CD14-positive monocyte (primary cell): ENCODE measurements at regions not wholly inside any gene's neighbourhood (a gene's known extent, or its start where the extent isn't known, plus 50 kb on each side); places are given as distances from the start of the nearest gene placed in this dataset.

Experiments
- DNase-seq, 3 donors: peaks; one replicate each; pipeline ENCODE4 v3.0.0-alpha.2; 2011 to 2022
- H2AFZ ChIP-seq: 2 replicates; pipeline ENCODE4 v1.6.0; 2012; ENCODE audit warnings: mild to moderate bottlenecking, low read depth, low read length, inconsistent platforms; ENCODE audit not compliant: insufficient read depth, poor library complexity, severe bottlenecking
- H3K27ac ChIP-seq, 2 donors: 1 replicate in 1 of 2; 2 replicates in 1 of 2; pipeline ENCODE4 v1.5.1; 2012 to 2013; ENCODE audit warnings: low read length in 2 of 2, control low read depth in 1 of 2, inconsistent platforms in 1 of 2, low read depth in 1 of 2, mild to moderate bottlenecking in 1 of 2
- H3K27me3 ChIP-seq, 2 donors: one replicate each; pipeline versions ENCODE4 v1.6.0 to v1.6.1; 2011 to 2013; ENCODE audit warnings: low read length in 2 of 2; ENCODE audit not compliant: control insufficient read depth in 2 of 2, insufficient read depth in 2 of 2
- H3K36me3 ChIP-seq, 2 donors: replicated peaks in 1 of 2; 1 replicate in 1 of 2; 2 replicates in 1 of 2; pipeline versions ENCODE4 v1.5.1 to v1.6.1; 2012 to 2013; ENCODE audit warnings: low read length in 2 of 2, control low read depth in 1 of 2, inconsistent platforms in 1 of 2, mild to moderate bottlenecking in 1 of 2; ENCODE audit not compliant: insufficient read depth in 2 of 2, control insufficient read depth in 1 of 2
- H3K4me1 ChIP-seq, 2 donors: 1 replicate in 1 of 2; 2 replicates in 1 of 2; pipeline versions ENCODE4 v1.5.1 to v1.6.1; 2012 to 2013; ENCODE audit warnings: low read length in 2 of 2, control low read depth in 1 of 2, inconsistent platforms in 1 of 2, mild to moderate bottlenecking in 1 of 2, moderate library complexity in 1 of 2; ENCODE audit not compliant: insufficient read depth in 2 of 2, control insufficient read depth in 1 of 2
- H3K4me2 ChIP-seq: replicated peaks from 2 replicates; pipeline ENCODE3; 2012; ENCODE audit warnings: low read length, moderate library complexity, mild to moderate bottlenecking; ENCODE audit not compliant: poor library complexity, severe bottlenecking; ENCODE audit errors: extremely low read depth
- H3K4me3 ChIP-seq, 3 experiments: fragments of 200-600 bp in 1 of 3; sonication (generic) in 1 of 3; replicated peaks in 1 of 3; 1 replicate in 2 of 3; 2 replicates in 1 of 3; pipeline ENCODE4 v1.5.1; 2011 to 2013; ENCODE audit warnings: low read length in 3 of 3, mild to moderate bottlenecking in 3 of 3, control low read depth in 2 of 3, low read depth in 2 of 3, inconsistent platforms in 1 of 3, moderate library complexity in 1 of 3
- H3K79me2 ChIP-seq: 2 replicates; pipeline ENCODE4 v1.6.0; 2012; ENCODE audit warnings: mild to moderate bottlenecking, control low read depth, inconsistent platforms, low read length, moderate library complexity; ENCODE audit not compliant: insufficient read depth
- H3K9ac ChIP-seq: 2 replicates; pipeline ENCODE4 v1.6.0; 2017; ENCODE audit warnings: low read length, mild to moderate bottlenecking; ENCODE audit not compliant: insufficient read depth, poor library complexity, severe bottlenecking
- H3K9me3 ChIP-seq, 2 donors: replicated peaks in 1 of 2; 1 replicate in 1 of 2; 2 replicates in 1 of 2; pipeline versions ENCODE4 v1.5.1 to v1.6.1; 2012 to 2013; ENCODE audit warnings: low read length in 2 of 2, control low read depth in 1 of 2; ENCODE audit not compliant: control insufficient read depth in 1 of 2, insufficient read depth in 1 of 2
- H4K20me1 ChIP-seq: 2 replicates; pipeline ENCODE4 v1.6.0; 2012; ENCODE audit warnings: mild to moderate bottlenecking, low read length, control low read depth, moderate library complexity; ENCODE audit not compliant: insufficient read depth
- H3K27ac Mint-ChIP-seq, 7 donors: one replicate each; pipeline ENCODE4 v1.8.0; 2020; ENCODE audit warnings: mild to moderate bottlenecking in 7 of 7, mixed read lengths in 7 of 7, moderate library complexity in 6 of 7, inconsistent platforms in 2 of 7
- H3K27me3 Mint-ChIP-seq, 3 donors: one replicate each; pipeline ENCODE4 v1.8.0; 2021 to 2022; ENCODE audit warnings: low read depth in 3 of 3, mild to moderate bottlenecking in 3 of 3, mixed read lengths in 3 of 3, moderate library complexity in 3 of 3, inconsistent platforms in 1 of 3
- H3K36me3 Mint-ChIP-seq, 2 donors: one replicate each; pipeline ENCODE4 v1.8.0; 2020; ENCODE audit warnings: mixed read lengths in 2 of 2, inconsistent platforms in 1 of 2, mild to moderate bottlenecking in 1 of 2
- H3K4me1 Mint-ChIP-seq: one replicate; pipeline ENCODE4 v1.8.0; 2020; ENCODE audit warnings: mild to moderate bottlenecking, mixed read lengths
- H3K4me3 Mint-ChIP-seq, 2 donors: one replicate each; pipeline ENCODE4 v1.8.0; 2020; ENCODE audit warnings: mild to moderate bottlenecking in 2 of 2, mixed read lengths in 2 of 2, moderate library complexity in 1 of 2
- H3K9me3 Mint-ChIP-seq, 7 donors: one replicate each; pipeline ENCODE4 v1.8.0; 2020 to 2022; ENCODE audit warnings: mixed read lengths in 7 of 7, mild to moderate bottlenecking in 6 of 7, moderate library complexity in 6 of 7, inconsistent platforms in 2 of 7
- WGBS: methylation state at CpG from one replicate; pipeline ENCODE4 v1.1.5; 2013; ENCODE audit warnings: missing lambda C conversion rate; ENCODE audit not compliant: insufficient coverage; 5-methylcytosine and 5-hydroxymethylcytosine counted together
- intact Hi-C, 2 donors: fragments of 100-400 bp; cut with micrococcal nuclease; formaldehyde crosslinking; loops; one replicate each; pipeline versions ENCODE4 v1.15.0 to v1.15.1; 2023
- TF ChIP-seq, protein P1 (sequence below): fragments of 200-600 bp; IDR thresholded peaks from one replicate; pipeline ENCODE4 v1.8.0; 2022; ENCODE audit warnings: antibody characterized with exemption, mild to moderate bottlenecking

DNA sequence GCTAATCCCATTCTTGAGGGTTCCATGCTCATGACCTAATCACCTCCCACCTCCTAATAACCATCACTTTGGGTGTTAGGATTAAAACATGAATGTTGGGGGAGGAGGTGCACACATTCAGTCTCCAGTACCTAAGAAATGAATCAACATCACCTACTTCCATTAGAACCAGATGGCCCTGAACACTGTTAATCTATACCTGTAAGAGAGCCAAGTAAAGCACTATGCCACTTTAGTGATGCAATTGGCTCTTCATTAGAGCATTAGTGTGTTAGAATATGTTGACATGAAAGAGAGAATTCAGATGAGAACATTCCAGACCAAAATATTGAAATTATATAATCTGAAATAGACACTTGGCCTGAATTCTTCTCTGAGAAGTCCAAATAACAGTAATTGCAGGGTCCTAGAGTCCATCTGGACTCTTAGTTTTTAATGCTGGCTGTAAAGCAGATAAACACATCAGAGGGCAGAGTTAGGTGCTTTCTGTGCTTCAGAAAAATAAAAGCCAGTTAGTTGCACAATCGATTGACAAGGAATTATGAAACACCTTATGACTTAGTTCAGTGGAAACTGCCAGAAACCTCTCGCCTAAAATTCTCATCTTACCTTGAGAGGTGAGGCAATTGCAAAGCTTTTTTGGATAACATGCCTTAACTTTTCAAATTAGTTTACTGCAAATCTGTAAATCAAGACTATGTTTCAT lies 923.7 kb downstream of the SLC4A3 start:
- no peaks in the 10 kb centered on the region for H3K36me3 ChIP-seq
- no peak for DNase-seq
- no peak overlapping the region for H3K27ac ChIP-seq
- no peak overlapping the region for H3K27ac Mint-ChIP-seq
- peaks cover 0 to 9% (median 5%) of the 10 kb centered on the region in 7 donors for H3K9me3 Mint-ChIP-seq
- H3K9me3 ChIP-seq, result peaks cover 3 to 5% of the 10 kb centered on the region in 2 donors
- H2AFZ ChIP-seq, result no peak overlapping the region
- H3K4me2 ChIP-seq, result no peak overlapping the region
- H3K79me2 ChIP-seq, result no peaks in the 10 kb centered on the region
- TF ChIP-seq, protein P1, sequence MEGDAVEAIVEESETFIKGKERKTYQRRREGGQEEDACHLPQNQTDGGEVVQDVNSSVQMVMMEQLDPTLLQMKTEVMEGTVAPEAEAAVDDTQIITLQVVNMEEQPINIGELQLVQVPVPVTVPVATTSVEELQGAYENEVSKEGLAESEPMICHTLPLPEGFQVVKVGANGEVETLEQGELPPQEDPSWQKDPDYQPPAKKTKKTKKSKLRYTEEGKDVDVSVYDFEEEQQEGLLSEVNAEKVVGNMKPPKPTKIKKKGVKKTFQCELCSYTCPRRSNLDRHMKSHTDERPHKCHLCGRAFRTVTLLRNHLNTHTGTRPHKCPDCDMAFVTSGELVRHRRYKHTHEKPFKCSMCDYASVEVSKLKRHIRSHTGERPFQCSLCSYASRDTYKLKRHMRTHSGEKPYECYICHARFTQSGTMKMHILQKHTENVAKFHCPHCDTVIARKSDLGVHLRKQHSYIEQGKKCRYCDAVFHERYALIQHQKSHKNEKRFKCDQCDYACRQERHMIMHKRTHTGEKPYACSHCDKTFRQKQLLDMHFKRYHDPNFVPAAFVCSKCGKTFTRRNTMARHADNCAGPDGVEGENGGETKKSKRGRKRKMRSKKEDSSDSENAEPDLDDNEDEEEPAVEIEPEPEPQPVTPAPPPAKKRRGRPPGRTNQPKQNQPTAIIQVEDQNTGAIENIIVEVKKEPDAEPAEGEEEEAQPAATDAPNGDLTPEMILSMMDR, result no peak
- no peak overlapping the region for H3K4me3 Mint-ChIP-seq
- no peaks in the 10 kb centered on the region for H3K4me1 ChIP-seq
- H3K27me3 Mint-ChIP-seq, result no peaks in the 10 kb centered on the region
- intact Hi-C loops, result no loop called here
- no peaks in the 10 kb centered on the region for H4K20me1 ChIP-seq
- no peaks in the 10 kb centered on the region for H3K36me3 Mint-ChIP-seq
- H3K4me1 Mint-ChIP-seq, result no peaks in the 10 kb centered on the region
- no peak overlapping the region for H3K9ac ChIP-seq
- no peaks in the 10 kb centered on the region for H3K27me3 ChIP-seq
- WGBS, result 83% methylated on average over 1 of the region's 2 CpGs
- no peak overlapping the region for H3K4me3 ChIP-seq

DNA sequence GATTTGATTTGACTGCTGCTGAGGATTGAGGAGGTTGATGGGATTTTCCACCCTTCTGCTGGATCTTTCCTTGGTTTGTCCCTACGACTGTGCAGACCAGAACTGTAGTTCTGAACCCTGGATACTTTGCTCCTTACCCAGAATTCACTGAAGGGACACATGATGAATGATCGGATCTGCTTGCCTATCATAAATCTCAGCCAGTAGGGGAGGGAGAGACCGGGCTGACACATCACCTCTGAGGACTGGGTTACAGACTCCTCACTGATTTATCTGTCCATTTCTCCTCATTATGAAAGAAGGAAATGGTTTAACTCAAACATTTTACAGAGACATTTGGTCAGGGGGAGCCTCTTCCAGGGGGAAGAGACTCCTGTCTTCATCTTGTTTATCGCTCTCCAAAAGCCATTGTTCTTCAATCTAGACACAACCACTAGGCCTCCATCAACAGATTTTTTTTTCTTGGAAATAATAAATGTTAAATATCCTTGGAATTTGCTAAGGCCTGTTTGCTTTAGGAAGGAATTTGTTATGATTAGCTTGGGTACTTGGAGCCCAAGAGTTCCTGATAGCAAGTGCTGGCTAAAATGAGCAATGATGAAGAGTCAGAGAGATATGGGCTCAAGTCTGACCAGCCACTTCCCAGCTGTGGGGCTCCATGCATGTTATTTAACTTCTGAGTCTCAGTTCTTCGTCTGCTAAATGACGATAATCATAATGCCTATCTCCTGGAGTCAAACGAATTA lies 925.5 kb downstream of the SLC4A3 start:
- Mint-ChIP-seq H3K9me3 (peaks cover 0 to 7% (median 2%) of the 10 kb centered on the region in 7 donors), H3K27me3 (no peaks in the 10 kb centered on the region), H3K27ac (no peak overlapping the region), H3K4me3 (no peak overlapping the region), H3K4me1 (no peaks in the 10 kb centered on the region), H3K36me3 (no peaks in the 10 kb centered on the region)
- WGBS, result no CpG with 5 or more reads among the region's 7 CpGs
- no peak overlapping the region for H3K27ac ChIP-seq
- no peak overlapping the region for H3K4me2 ChIP-seq
- H2AFZ ChIP-seq, result no peak overlapping the region
- H3K36me3 ChIP-seq, result no peaks in the 10 kb centered on the region
- H4K20me1 ChIP-seq, result no peaks in the 10 kb centered on the region
- TF ChIP-seq, protein P1, result no peak
- no peak overlapping the region for H3K4me3 ChIP-seq
- peaks cover 0 to 5% of the 10 kb centered on the region in 2 donors for H3K9me3 ChIP-seq
- H3K79me2 ChIP-seq, result no peaks in the 10 kb centered on the region
- no peak overlapping the region for H3K9ac ChIP-seq
- H3K4me1 ChIP-seq, result no peaks in the 10 kb centered on the region
- DNase-seq, result no peak
- intact Hi-C loops, result no loop called here
- no peaks in the 10 kb centered on the region for H3K27me3 ChIP-seq
